ENCODE measurements at regions not wholly inside any gene's neighbourhood (a gene's known extent, or its start where the extent isn't known, plus 50 kb on each side); places are given as distances from the start of the nearest gene placed in this dataset.

GRCh38 chr4:126341927-126342326, 1027.2 kb downstream of the FAT4 start:
- TF ChIP-seq CTCF (conservative IDR thresholded peaks at IDR 0.05; ENCODE audit: low read depth): no peak
- H3K27ac ChIP-seq: no peak overlapping the region
- ChIA-PET POLR2A (ENCODE audit: low non-redundant PET) (no interaction called here), CTCF (no interaction called here)
- no peak for DNase-seq (ENCODE audit: low spot score)

- ChIA-PET POLR2A (ENCODE audit: low non-redundant PET) (no interaction called here), CTCF (no interaction called here)
- TF ChIP-seq CTCF (conservative IDR thresholded peaks at IDR 0.05; ENCODE audit: low read depth): no peak
- no peak for DNase-seq (ENCODE audit: low spot score)
- H3K27ac ChIP-seq: no peak overlapping the region
These were observed 1029.7 kb downstream of the FAT4 start for GRCh38 chr4:126344472-126344871.

- CTCF ChIA-PET: no interaction called here
- POLR2A ChIA-PET (ENCODE audit: low non-redundant PET): no interaction called here
- no peak for TF ChIP-seq CTCF (conservative IDR thresholded peaks at IDR 0.05; ENCODE audit: low read depth)
- no peak overlapping the region for H3K27ac ChIP-seq
- no peak for DNase-seq (ENCODE audit: low spot score)
These were observed 1031.9 kb downstream of the FAT4 start for GRCh38 chr4:126346654-126347053.

GRCh38 chr4:126354784-126355183, 1040.0 kb downstream of the FAT4 start:
- DNase-seq (ENCODE audit: low spot score): no peak
- no peak overlapping the region for H3K27ac ChIP-seq
- CTCF ChIA-PET: no interaction called here
- TF ChIP-seq CTCF (conservative IDR thresholded peaks at IDR 0.05; ENCODE audit: low read depth): no peak
- POLR2A ChIA-PET (ENCODE audit: low non-redundant PET): no interaction called here

- no peak for TF ChIP-seq CTCF (conservative IDR thresholded peaks at IDR 0.05; ENCODE audit: low read depth)
- POLR2A ChIA-PET (ENCODE audit: low non-redundant PET): no interaction called here
- CTCF ChIA-PET: no interaction called here
- no peak for DNase-seq (ENCODE audit: low spot score)
- no peak overlapping the region for H3K27ac ChIP-seq
These were observed 1043.3 kb downstream of the FAT4 start for GRCh38 chr4:126358041-126358440.

GRCh38 chr4:126361287-126361686, 1046.5 kb downstream of the FAT4 start:
- TF ChIP-seq CTCF (conservative IDR thresholded peaks at IDR 0.05; ENCODE audit: low read depth): no peak
- CTCF ChIA-PET: no interaction called here
- POLR2A ChIA-PET (ENCODE audit: low non-redundant PET): no interaction called here
- DNase-seq (ENCODE audit: low spot score): no peak
- no peak overlapping the region for H3K27ac ChIP-seq

- ChIA-PET CTCF (no interaction called here), POLR2A (ENCODE audit: low non-redundant PET) (no interaction called here)
- no peak overlapping the region for H3K27ac ChIP-seq
- TF ChIP-seq CTCF (conservative IDR thresholded peaks at IDR 0.05; ENCODE audit: low read depth): no peak
- no peak for DNase-seq (ENCODE audit: low spot score)
These were observed 1049.7 kb downstream of the FAT4 start for GRCh38 chr4:126364311-126364911.

All from RWPE1 (cell line).